ENCODE measurements at regions not wholly inside any gene's neighbourhood (a gene's known extent, or its start where the extent isn't known, plus 50 kb on each side); places are given as distances from the start of the nearest gene placed in this dataset.

GRCh38 chr5:68730979-68731654, 362.7 kb upstream of the SLC30A5 start:
- intact Hi-C loops (cut with DNase I, micrococcal nuclease), result no loop called here
- no peak for ATAC-seq (ENCODE audit: poor library complexity)
- ChIA-PET POLR2A (no interaction called here), CTCF (no interaction called here)
- H3K4me3 ChIP-seq (ENCODE audit: low read length), result no peak overlapping the region
- H3K36me3 Mint-ChIP-seq (ENCODE audit: low read depth), result no peaks in the 10 kb centered on the region
- no peak for DNase-seq
- no peaks in the 10 kb centered on the region for H3K9me3 ChIP-seq (ENCODE audit: control insufficient read depth in 1 of 2, insufficient read depth in 1 of 2, low read length in 2 of 2)
- peaks cover 8% of the 10 kb centered on the region for H3K4me1 Mint-ChIP-seq (ENCODE audit: low read depth)
- no peaks in the 10 kb centered on the region for H3K27me3 ChIP-seq (ENCODE audit: control insufficient read depth in 1 of 2, insufficient read depth in 2 of 2, low read length in 2 of 2)
- H3K27ac ChIP-seq (ENCODE audit: low read depth in 1 of 2, low read length in 2 of 2), result no peak overlapping the region
- TF ChIP-seq, protein P1, sequence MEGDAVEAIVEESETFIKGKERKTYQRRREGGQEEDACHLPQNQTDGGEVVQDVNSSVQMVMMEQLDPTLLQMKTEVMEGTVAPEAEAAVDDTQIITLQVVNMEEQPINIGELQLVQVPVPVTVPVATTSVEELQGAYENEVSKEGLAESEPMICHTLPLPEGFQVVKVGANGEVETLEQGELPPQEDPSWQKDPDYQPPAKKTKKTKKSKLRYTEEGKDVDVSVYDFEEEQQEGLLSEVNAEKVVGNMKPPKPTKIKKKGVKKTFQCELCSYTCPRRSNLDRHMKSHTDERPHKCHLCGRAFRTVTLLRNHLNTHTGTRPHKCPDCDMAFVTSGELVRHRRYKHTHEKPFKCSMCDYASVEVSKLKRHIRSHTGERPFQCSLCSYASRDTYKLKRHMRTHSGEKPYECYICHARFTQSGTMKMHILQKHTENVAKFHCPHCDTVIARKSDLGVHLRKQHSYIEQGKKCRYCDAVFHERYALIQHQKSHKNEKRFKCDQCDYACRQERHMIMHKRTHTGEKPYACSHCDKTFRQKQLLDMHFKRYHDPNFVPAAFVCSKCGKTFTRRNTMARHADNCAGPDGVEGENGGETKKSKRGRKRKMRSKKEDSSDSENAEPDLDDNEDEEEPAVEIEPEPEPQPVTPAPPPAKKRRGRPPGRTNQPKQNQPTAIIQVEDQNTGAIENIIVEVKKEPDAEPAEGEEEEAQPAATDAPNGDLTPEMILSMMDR (IDR thresholded peaks at IDR 0.05), result no peak
- H3K4me1 ChIP-seq (ENCODE audit: insufficient read depth, low read length), result no peaks in the 10 kb centered on the region
- H3K9me3 Mint-ChIP-seq, result no peaks in the 10 kb centered on the region
- no peak overlapping the region for H3K27ac Mint-ChIP-seq
- no peaks in the 10 kb centered on the region for H3K36me3 ChIP-seq (ENCODE audit: insufficient read depth, low read length)
- no peaks in the 10 kb centered on the region for H3K27me3 Mint-ChIP-seq
- no peak overlapping the region for H3K4me3 Mint-ChIP-seq

DNA sequence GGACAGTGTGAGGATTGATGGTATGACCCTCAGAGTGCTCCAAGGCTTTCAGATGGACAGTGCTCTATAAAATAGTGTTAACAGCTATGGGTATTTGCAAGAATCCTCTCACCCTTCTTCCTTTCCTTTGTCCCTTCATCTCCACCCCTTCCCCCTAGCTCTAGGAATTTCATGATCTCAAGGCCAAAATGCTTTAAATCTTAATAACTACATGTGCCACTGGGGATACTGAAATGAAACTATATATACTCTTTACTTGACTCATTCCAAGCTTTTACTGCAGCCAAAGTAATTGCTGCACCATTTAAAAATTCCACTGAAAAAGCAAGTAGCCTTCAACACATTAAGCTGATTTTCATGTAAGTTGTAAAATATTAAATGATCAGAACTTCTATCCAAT, 361.6 kb upstream of the SLC30A5 start:
- Mint-ChIP-seq H3K9me3 (no peaks in the 10 kb centered on the region), H3K36me3 (ENCODE audit: low read depth) (no peaks in the 10 kb centered on the region), H3K27ac (no peak overlapping the region), H3K27me3 (no peaks in the 10 kb centered on the region), H3K4me3 (no peak overlapping the region), H3K4me1 (ENCODE audit: low read depth) (peaks cover 4% of the 10 kb centered on the region)
- Histone ChIP-seq H3K4me3 (ENCODE audit: low read length) (no peak overlapping the region), H3K9me3 (ENCODE audit: control insufficient read depth in 1 of 2, insufficient read depth in 1 of 2, low read length in 2 of 2) (no peaks in the 10 kb centered on the region), H3K4me1 (ENCODE audit: insufficient read depth, low read length) (no peaks in the 10 kb centered on the region), H3K27me3 (ENCODE audit: control insufficient read depth in 1 of 2, insufficient read depth in 2 of 2, low read length in 2 of 2) (no peaks in the 10 kb centered on the region), H3K36me3 (ENCODE audit: insufficient read depth, low read length) (no peaks in the 10 kb centered on the region), H3K27ac (ENCODE audit: low read depth in 1 of 2, low read length in 2 of 2) (no peak overlapping the region)
- POLR2A ChIA-PET, result no interaction called here
- ATAC-seq (ENCODE audit: poor library complexity) (no peak), DNase-seq (no peak)
- CTCF ChIA-PET, result no interaction called here
- TF ChIP-seq, protein P1 (IDR thresholded peaks at IDR 0.05), result no peak
- intact Hi-C loops (cut with DNase I, micrococcal nuclease), result no loop called here

- H3K4me3 Mint-ChIP-seq, result no peak overlapping the region
- Histone ChIP-seq H3K27me3 (ENCODE audit: control insufficient read depth in 1 of 2, insufficient read depth in 2 of 2, low read length in 2 of 2) (no peaks in the 10 kb centered on the region), H3K4me3 (ENCODE audit: low read length) (no peak overlapping the region), H3K27ac (ENCODE audit: low read depth in 1 of 2, low read length in 2 of 2) (no peak overlapping the region), H3K9me3 (ENCODE audit: control insufficient read depth in 1 of 2, insufficient read depth in 1 of 2, low read length in 2 of 2) (no peaks in the 10 kb centered on the region), H3K4me1 (ENCODE audit: insufficient read depth, low read length) (no peaks in the 10 kb centered on the region), H3K36me3 (ENCODE audit: insufficient read depth, low read length) (no peaks in the 10 kb centered on the region)
- H3K4me1 Mint-ChIP-seq (ENCODE audit: low read depth), result peaks cover 4% of the 10 kb centered on the region
- intact Hi-C loops (cut with DNase I, micrococcal nuclease), result no loop called here
- CTCF ChIA-PET, result no interaction called here
- DNase-seq, result no peak
- no peak overlapping the region for H3K27ac Mint-ChIP-seq
- POLR2A ChIA-PET, result no interaction called here
- no peaks in the 10 kb centered on the region for H3K27me3 Mint-ChIP-seq
- TF ChIP-seq, protein P1 (IDR thresholded peaks at IDR 0.05), result no peak
- H3K9me3 Mint-ChIP-seq, result no peaks in the 10 kb centered on the region
- ATAC-seq (ENCODE audit: poor library complexity), result no peak
- no peaks in the 10 kb centered on the region for H3K36me3 Mint-ChIP-seq (ENCODE audit: low read depth)
These were observed 359.0 kb upstream of the SLC30A5 start for GRCh38 chr5:68734781-68735180.

Data from CD4-positive, alpha-beta T cell (primary cell).